Type B pancreatic cell (in vitro differentiated cells): ENCODE measurements at regions not wholly inside any gene's neighbourhood (a gene's known extent, or its start where the extent isn't known, plus 50 kb on each side); places are given as distances from the start of the nearest gene placed in this dataset.

Source experiments
- DNase-seq: peaks from one replicate; pipeline ENCODE4 v3.0.0; 2021; ENCODE audit warnings: mixed read lengths; ENCODE audit not compliant: unreplicated experiment; ENCODE audit errors: extremely low spot score
- H3K27ac Mint-ChIP-seq: 2 replicates; pipeline ENCODE4 v1.8.0; 2021; ENCODE audit warnings: mild to moderate bottlenecking, mixed read lengths
- H3K27me3 Mint-ChIP-seq: 2 replicates; pipeline ENCODE4 v1.8.0; 2021; ENCODE audit warnings: mixed read lengths
- H3K36me3 Mint-ChIP-seq: 2 replicates; pipeline ENCODE4 v1.8.0; 2021; ENCODE audit warnings: mixed read lengths
- H3K4me1 Mint-ChIP-seq: one replicate; pipeline ENCODE4 v1.8.0; 2021; ENCODE audit warnings: mixed read lengths; ENCODE audit not compliant: unreplicated experiment
- H3K4me3 Mint-ChIP-seq: 2 replicates; pipeline ENCODE4 v1.8.0; 2021; ENCODE audit warnings: mild to moderate bottlenecking, mixed read lengths
- H3K9me3 Mint-ChIP-seq: 2 replicates; pipeline ENCODE4 v1.8.0; 2021; ENCODE audit warnings: mixed read lengths
- CTCF ChIP-seq: fragments of 200-600 bp; sonication (generic); conservative IDR thresholded peaks from 2 replicates; pipeline ENCODE4 v1.5.0; 2021; ENCODE audit warnings: antibody characterized with exemption, mild to moderate bottlenecking

- Mint-ChIP-seq H3K36me3 (peaks cover 29% of the 10 kb centered on the region), H3K4me1 (peaks cover 48% of the 10 kb centered on the region), H3K27me3 (no peaks in the 10 kb centered on the region), H3K4me3 (peak overlapping the region; percentile 67), H3K27ac (peak overlapping the region; percentile 62), H3K9me3 (no peaks in the 10 kb centered on the region)
- DNase-seq, result no peak
- TF ChIP-seq CTCF, result no peak
These were observed 74.6 kb upstream of the NPAS1 start for GRCh38 chr19:46944918-46945628.

GRCh38 chr19:46945694-46946489, 73.7 kb upstream of the NPAS1 start:
- H3K9me3 Mint-ChIP-seq, result no peaks in the 10 kb centered on the region
- DNase-seq, result no peak
- peaks cover 53% of the 10 kb centered on the region for H3K4me1 Mint-ChIP-seq
- TF ChIP-seq CTCF, result no peak
- peaks cover 26% of the 10 kb centered on the region for H3K36me3 Mint-ChIP-seq
- H3K4me3 Mint-ChIP-seq, result peak overlapping the region; percentile 67
- no peaks in the 10 kb centered on the region for H3K27me3 Mint-ChIP-seq
- peak overlapping the region; percentile 62 for H3K27ac Mint-ChIP-seq

- Mint-ChIP-seq H3K27me3 (no peaks in the 10 kb centered on the region), H3K36me3 (peaks cover 25% of the 10 kb centered on the region), H3K9me3 (no peaks in the 10 kb centered on the region), H3K4me1 (peaks cover 57% of the 10 kb centered on the region), H3K4me3 (no peak overlapping the region), H3K27ac (peak overlapping the region; percentile 55)
- DNase-seq, result no peak
- TF ChIP-seq CTCF, result no peak
These were observed 72.9 kb upstream of the NPAS1 start for GRCh38 chr19:46946611-46947238.

- no peak for TF ChIP-seq CTCF
- Mint-ChIP-seq H3K27me3 (no peaks in the 10 kb centered on the region), H3K27ac (peak overlapping the region; percentile 91), H3K9me3 (no peaks in the 10 kb centered on the region), H3K4me3 (peak overlapping the region; percentile 52), H3K4me1 (peaks cover 58% of the 10 kb centered on the region), H3K36me3 (peaks cover 23% of the 10 kb centered on the region)
- DNase-seq, result no peak
These were observed 71.8 kb upstream of the NPAS1 start for GRCh38 chr19:46947866-46948265.

DNA sequence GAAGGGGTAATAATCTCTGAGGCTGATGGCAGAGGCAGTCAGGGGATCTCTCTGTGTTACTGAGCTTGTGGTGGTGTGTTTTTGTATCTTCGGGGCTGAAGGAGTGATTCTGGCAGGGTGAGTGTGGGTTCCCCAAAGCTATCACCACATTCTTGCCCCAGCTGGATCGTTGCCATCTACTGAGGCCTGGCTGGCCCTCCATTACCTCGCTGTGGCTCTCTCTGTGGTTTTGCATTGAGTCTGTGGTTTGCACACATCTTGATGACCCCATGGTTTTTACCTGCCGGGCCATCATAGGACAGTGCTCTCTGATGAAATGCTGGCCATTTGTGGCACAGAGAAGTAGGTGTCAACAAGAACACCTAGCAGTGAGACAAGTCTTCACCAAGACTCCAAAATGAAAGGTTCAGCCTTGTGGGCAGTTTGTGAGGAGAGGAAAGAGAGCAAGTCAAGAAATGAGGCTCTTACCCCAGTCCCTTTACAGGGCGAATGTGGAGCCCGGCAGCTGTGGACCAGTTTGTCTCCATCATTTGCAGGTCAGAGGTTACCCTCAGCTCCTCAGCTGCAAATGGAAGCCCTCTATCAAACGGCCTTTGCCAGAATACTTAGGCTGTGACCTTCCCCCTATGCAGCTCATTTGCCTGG, 69.0 kb upstream of the NPAS1 start:
- no peak for TF ChIP-seq CTCF
- no peak for DNase-seq
- no peaks in the 10 kb centered on the region for H3K27me3 Mint-ChIP-seq
- peaks cover 28% of the 10 kb centered on the region for H3K36me3 Mint-ChIP-seq
- peaks cover 5% of the 10 kb centered on the region for H3K9me3 Mint-ChIP-seq
- peaks cover 56% of the 10 kb centered on the region for H3K4me1 Mint-ChIP-seq
- H3K4me3 Mint-ChIP-seq, result peak overlapping the region; percentile 2
- peak overlapping the region; percentile 81 for H3K27ac Mint-ChIP-seq
